Omental fat pad (tissue), 3 donors: ENCODE measurements at regions not wholly inside any gene's neighbourhood (a gene's known extent, or its start where the extent isn't known, plus 50 kb on each side); places are given as distances from the start of the nearest gene placed in this dataset.
"Not testable (repeated sequence)": the region's sequence is repeated elsewhere in the genome, so short reads cannot be mapped to it uniquely, and the experiment has no call there.

Experiments
- ATAC-seq: fragments of 150-250 bp; one replicate; pipeline ENCODE4 v1.9.1; 2016; ENCODE audit warnings: mild to moderate bottlenecking, moderate library complexity; ENCODE audit not compliant: low FRiP score
- DNase-seq: peaks from one replicate; pipeline ENCODE4 v3.0.0-alpha.2; 2019; ENCODE audit warnings: low spot score
- TF ChIP-seq, protein P1 (sequence below), 3 donors: fragments of 450-650 bp; IDR thresholded peaks; one replicate each; pipeline ENCODE4 v1.5.1; 2016 to 2017; ENCODE audit warnings: antibody characterized with exemption in 3 of 3, mild to moderate bottlenecking in 3 of 3, moderate library complexity in 2 of 3

DNA sequence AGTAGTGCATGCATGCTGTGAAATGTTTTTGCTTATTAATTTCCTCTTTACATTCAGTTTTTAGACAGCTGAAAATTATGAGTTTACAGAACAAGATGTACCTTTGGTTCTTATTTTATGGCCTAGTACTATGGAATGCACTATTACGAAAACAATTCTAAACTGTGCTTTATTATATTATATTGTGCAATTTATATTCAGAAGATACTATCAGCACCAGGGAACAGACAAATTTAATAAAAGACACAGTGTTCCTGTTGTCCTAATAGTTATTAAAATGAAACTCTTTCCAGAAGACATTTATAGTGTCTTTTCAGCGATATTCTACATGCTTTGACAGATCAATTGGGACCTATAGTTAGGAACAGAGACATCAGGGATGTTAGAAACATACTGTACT, 427.3 kb downstream of the BTG1 start:
- no peak for DNase-seq
- TF ChIP-seq, protein P1, sequence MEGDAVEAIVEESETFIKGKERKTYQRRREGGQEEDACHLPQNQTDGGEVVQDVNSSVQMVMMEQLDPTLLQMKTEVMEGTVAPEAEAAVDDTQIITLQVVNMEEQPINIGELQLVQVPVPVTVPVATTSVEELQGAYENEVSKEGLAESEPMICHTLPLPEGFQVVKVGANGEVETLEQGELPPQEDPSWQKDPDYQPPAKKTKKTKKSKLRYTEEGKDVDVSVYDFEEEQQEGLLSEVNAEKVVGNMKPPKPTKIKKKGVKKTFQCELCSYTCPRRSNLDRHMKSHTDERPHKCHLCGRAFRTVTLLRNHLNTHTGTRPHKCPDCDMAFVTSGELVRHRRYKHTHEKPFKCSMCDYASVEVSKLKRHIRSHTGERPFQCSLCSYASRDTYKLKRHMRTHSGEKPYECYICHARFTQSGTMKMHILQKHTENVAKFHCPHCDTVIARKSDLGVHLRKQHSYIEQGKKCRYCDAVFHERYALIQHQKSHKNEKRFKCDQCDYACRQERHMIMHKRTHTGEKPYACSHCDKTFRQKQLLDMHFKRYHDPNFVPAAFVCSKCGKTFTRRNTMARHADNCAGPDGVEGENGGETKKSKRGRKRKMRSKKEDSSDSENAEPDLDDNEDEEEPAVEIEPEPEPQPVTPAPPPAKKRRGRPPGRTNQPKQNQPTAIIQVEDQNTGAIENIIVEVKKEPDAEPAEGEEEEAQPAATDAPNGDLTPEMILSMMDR (IDR thresholded peaks at IDR 0.05): no peak
- ATAC-seq: no peak

DNA sequence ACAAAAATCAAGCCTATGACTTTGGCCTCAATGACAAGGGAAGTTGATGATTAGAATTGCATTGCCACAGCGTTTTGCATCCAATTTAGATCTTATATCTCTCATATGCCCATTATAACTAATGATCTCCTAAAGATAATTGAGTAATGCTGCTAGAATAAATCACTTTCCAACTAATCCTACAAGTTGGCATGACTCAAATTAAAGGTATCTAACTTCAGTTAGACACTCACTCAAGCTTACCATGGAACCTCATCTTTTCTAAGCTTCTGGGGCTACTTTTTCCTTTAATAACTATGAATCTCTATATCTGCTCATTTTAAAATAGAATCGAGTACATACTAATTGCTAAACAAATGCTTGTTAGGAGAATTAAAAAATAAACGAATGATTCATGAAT, 427.8 kb downstream of the BTG1 start:
- TF ChIP-seq, protein P1 (IDR thresholded peaks at IDR 0.05): no peak
- no peak for DNase-seq
- no peak for ATAC-seq

DNA sequence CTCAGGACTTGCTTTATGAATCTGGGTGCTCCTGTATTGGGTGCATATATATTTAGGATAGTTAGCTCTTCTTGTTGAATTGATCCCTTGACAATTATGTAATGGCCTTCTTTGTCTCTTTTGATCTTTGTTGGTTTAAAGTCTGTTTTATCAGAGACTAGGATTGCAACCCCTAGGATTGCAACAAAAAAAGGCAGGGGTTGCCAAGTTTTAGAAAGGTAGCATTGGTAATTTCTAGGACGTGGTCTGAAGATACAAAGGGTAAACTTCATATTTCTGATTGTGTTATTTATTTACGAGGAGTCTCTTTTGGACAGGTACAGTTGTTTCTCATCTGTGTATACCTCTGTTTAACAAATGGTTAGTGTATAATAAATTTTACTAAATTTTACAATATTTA, 433.7 kb downstream of the BTG1 start:
- not testable (repeated sequence) for ATAC-seq, DNase-seq

DNA sequence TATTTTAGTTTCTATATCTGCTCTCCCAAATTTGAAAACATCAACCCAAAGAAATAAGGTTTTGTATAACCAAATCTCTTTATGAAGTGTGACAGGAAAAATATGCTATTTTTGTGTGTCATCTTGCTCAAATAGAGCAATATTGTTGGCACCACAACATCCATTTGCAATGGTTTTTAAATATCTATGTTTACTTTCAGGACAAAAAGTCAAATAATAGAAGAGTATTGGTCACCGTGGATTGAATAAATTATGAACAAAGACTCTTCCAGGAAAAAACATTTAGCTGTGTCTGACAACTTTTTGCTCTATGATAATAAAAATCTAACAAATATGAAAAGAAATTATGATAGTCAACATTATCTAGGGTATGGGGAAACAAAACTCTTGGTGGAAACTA, 439.2 kb downstream of the BTG1 start:
- DNase-seq: no peak
- TF ChIP-seq, protein P1 (IDR thresholded peaks at IDR 0.05): no peak
- ATAC-seq: no peak

DNA sequence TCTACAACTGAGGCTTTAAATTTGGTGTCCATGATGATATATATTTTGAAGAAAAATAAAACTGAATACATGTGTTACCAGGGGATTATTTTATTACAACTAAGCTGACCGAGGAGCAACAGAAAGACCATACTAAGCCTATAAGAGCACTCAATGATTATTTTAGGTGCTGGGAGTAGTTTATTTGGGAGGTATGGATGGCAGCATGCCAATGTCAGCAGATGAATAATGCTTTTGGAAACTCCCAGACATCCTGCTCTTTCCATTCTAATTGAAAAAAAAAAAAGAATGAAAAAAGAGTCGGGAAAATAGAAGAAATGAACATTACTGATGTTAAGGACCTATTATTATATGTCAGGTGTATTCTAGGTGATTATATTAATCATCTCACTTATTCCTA, 441.2 kb downstream of the BTG1 start:
- TF ChIP-seq, protein P1 (IDR thresholded peaks at IDR 0.05): no peak
- DNase-seq (no peak), ATAC-seq (no peak)

DNA sequence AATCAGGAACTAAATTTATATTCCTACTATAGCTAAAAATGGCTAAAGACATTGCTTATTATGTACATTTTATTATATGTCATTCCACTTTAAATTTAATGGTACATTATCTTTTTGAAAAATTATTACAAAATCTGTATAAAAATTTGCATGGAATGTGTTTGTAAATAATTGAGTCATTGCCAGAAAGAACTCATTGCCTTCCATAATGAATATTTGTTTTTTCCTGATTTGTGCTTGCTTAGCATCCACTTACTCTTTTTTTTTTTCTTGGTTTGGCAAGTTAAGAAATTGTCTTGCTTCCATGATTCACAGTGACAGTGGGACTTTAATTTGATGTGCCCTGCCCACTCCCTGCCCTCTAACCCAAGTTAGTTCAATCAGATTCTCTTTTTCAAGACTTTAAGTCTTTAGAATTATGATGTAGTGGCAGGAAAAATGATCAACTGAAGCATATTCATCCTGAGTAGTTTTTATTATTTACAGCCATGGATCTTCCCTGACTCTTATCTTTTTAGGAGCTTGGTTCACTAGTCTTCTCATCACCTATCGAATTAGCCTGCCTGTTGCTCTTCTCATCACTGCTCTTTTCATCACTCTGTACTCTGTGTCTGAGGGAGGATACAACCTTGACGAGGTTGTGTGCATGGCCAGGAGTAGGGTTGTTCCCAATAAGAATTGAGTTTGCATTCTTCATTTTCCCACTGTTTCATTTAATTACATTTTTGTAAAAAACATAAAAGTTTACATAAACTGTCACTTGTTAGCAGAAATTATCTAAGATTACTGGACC, 442.0 kb downstream of the BTG1 start:
- no peak for DNase-seq
- peak; percentile 57 for ATAC-seq
- TF ChIP-seq, protein P1 (IDR thresholded peaks at IDR 0.05): no peak

DNA sequence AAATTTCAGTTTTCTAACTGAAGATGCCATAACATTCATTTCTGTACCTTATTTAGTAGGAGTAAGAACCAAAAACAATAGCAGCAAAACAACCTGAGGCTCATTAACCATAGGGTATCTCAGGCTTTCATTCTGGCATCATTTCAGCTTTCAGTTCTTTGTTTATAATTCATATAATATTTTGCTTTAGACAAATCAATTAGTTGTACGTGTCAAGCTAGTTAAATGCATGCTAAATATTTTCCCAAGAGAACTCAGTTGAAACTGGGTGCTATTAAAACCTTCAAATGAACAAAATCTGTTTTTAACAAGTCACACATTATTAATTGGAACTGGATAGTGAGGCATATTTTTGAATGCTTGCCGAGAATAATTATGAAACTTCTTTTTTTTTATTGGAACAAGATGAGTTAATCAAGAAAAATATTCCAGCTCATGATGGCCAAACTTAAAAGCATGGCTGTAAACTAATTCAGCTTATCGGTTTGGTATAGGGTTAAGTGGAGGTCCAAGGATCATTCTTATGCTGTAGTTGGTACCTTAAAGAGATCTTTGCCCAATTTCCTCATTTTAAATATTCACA, 442.7 kb downstream of the BTG1 start:
- ATAC-seq (no peak), DNase-seq (no peak)
- TF ChIP-seq, protein P1 (IDR thresholded peaks at IDR 0.05): no peak
